GM20000 (cell line): ENCODE measurements at regions not wholly inside any gene's neighbourhood (a gene's known extent, or its start where the extent isn't known, plus 50 kb on each side); places are given as distances from the start of the nearest gene placed in this dataset.

ENCODE experiments used
- DNase-seq: peaks from one replicate; pipeline ENCODE4 v3.0.0; 2012; ENCODE audit warnings: low spot score
- CTCF ChIP-seq: IDR thresholded peaks from 2 replicates; pipeline ENCODE4 v1.5.1; 2012; ENCODE audit warnings: mild to moderate bottlenecking, control low read depth; ENCODE audit errors: extremely low read depth, missing control alignments

- TF ChIP-seq CTCF, result no peak
- DNase-seq, result peak; percentile 10
Observed at GRCh38 chr5:1660511-1660910, 136.8 kb upstream of the LPCAT1 start.

GRCh38 chr5:1660001-1660400 lies 136.2 kb upstream of the LPCAT1 start:
- peak; percentile 14 for DNase-seq
- no peak for TF ChIP-seq CTCF

- no peak for TF ChIP-seq CTCF
- DNase-seq, result peak; percentile 34
Observed at GRCh38 chr5:1659100-1659981, 135.6 kb upstream of the LPCAT1 start.

- no peak for TF ChIP-seq CTCF
- DNase-seq, result peak; percentile 7
Observed at GRCh38 chr5:1658665-1659064, 134.9 kb upstream of the LPCAT1 start.

GRCh38 chr5:1657161-1657741 lies 133.5 kb upstream of the LPCAT1 start:
- no peak for DNase-seq
- TF ChIP-seq CTCF, result no peak

GRCh38 chr5:1656271-1656975 lies 132.7 kb upstream of the LPCAT1 start:
- no peak for TF ChIP-seq CTCF
- no peak for DNase-seq

GRCh38 chr5:1655496-1656270 lies 131.9 kb upstream of the LPCAT1 start:
- TF ChIP-seq CTCF, result no peak
- no peak for DNase-seq
